Keratinocyte (primary cell): ENCODE measurements at regions not wholly inside any gene's neighbourhood (a gene's known extent, or its start where the extent isn't known, plus 50 kb on each side); places are given as distances from the start of the nearest gene placed in this dataset.

Experiments
- EZH2 ChIP-seq: IDR thresholded peaks from one replicate; pipeline ENCODE4 v1.6.1; 2012; ENCODE audit warnings: inconsistent platforms, mild to moderate bottlenecking, low read length, moderate library complexity
- TF ChIP-seq, protein P1 (sequence below), 3 experiments: IDR thresholded peaks in 1 of 3; conservative IDR thresholded peaks in 1 of 3; optimal IDR thresholded peaks in 1 of 3; 2 replicates in 2 of 3; 3 replicates in 1 of 3; pipeline versions ENCODE3 to v1.5.1; 2011; ENCODE audit warnings: low read length in 3 of 3, mild to moderate bottlenecking in 3 of 3, moderate library complexity in 2 of 3, control low read depth in 1 of 3, inconsistent platforms in 1 of 3; ENCODE audit not compliant: insufficient read depth in 2 of 3; ENCODE audit errors: extremely low read depth in 1 of 3

DNA sequence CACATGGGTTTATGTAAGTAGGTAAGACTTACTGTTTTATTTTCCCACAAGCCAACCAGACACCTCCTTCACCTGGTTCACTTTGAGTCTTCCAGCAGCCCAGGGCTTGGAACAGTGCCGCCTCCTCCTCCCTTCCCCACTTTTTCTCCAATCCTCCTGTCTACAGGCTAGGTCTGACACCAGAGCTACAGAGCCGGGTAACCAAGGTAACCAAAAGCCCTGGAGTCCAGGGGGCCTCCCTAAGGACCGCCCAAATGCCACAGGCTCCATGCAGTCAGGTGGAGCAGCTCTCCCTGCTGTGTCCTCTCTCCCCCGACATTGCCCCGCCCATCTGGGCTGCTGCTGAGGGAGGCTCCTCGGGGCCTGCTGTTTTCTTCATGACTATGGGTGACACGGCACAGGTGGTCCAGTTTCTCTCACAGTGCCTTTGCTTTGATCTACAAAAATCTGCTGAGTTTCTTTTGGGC, 138.0 kb upstream of the EFNA5 start:
- TF ChIP-seq, protein P1, sequence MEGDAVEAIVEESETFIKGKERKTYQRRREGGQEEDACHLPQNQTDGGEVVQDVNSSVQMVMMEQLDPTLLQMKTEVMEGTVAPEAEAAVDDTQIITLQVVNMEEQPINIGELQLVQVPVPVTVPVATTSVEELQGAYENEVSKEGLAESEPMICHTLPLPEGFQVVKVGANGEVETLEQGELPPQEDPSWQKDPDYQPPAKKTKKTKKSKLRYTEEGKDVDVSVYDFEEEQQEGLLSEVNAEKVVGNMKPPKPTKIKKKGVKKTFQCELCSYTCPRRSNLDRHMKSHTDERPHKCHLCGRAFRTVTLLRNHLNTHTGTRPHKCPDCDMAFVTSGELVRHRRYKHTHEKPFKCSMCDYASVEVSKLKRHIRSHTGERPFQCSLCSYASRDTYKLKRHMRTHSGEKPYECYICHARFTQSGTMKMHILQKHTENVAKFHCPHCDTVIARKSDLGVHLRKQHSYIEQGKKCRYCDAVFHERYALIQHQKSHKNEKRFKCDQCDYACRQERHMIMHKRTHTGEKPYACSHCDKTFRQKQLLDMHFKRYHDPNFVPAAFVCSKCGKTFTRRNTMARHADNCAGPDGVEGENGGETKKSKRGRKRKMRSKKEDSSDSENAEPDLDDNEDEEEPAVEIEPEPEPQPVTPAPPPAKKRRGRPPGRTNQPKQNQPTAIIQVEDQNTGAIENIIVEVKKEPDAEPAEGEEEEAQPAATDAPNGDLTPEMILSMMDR (optimal IDR thresholded peaks at IDR 0.05 in 1 of 3, IDR thresholded peaks at IDR 0.05 in 1 of 3, conservative IDR thresholded peaks at IDR 0.05 in 1 of 3; ENCODE audit: extremely low read depth in 1 of 3, insufficient read depth in 2 of 3, low read length in 3 of 3) = no peak
- no peak for TF ChIP-seq EZH2
